Activated CD8-positive, alpha-beta memory T cell treated with anti-CD3 and anti-CD28 coated beads, Interleukin-2, amount 10 ng/mL, durations not matched to agents 7 days and 5 days (primary cell): ENCODE measurements at regions not wholly inside any gene's neighbourhood (a gene's known extent, or its start where the extent isn't known, plus 50 kb on each side); places are given as distances from the start of the nearest gene placed in this dataset.
"Not testable (repeated sequence)": the region's sequence is repeated elsewhere in the genome, so short reads cannot be mapped to it uniquely, and the experiment has no call there.

ENCODE experiments used
- ATAC-seq: fragments of 150-1000 bp; cut with Tn5 transposase; one replicate; pipeline ENCODE4 v1.10.0; 2021; ENCODE audit warnings: moderate library complexity
- CTCF ChIA-PET: fragments of 350-600 bp; sonication (Branson Sonifier 250); formaldehyde crosslinking; loops from one replicate; lab custom pipeline; 2021; ENCODE audit warnings: antibody characterized with exemption; lab: Charles Lee
- DNase-seq: peaks from one replicate; pipeline ENCODE4 v3.0.0-alpha.2; 2020
- H3K27ac Mint-ChIP-seq: one replicate; pipeline ENCODE4 v1.8.0; 2021; ENCODE audit warnings: mild to moderate bottlenecking, mixed read lengths
- H3K27me3 Mint-ChIP-seq: one replicate; pipeline ENCODE4 v1.8.0; 2021; ENCODE audit warnings: mixed read lengths
- H3K36me3 Mint-ChIP-seq: one replicate; pipeline ENCODE4 v1.8.0; 2021; ENCODE audit warnings: mild to moderate bottlenecking, mixed read lengths
- H3K4me1 Mint-ChIP-seq: one replicate; pipeline ENCODE4 v1.8.0; 2021; ENCODE audit warnings: mixed read lengths
- H3K4me3 Mint-ChIP-seq: one replicate; pipeline ENCODE4 v1.8.0; 2021; ENCODE audit warnings: mild to moderate bottlenecking, moderate library complexity, mixed read lengths
- H3K9me3 Mint-ChIP-seq: one replicate; pipeline ENCODE4 v1.8.0; 2022; ENCODE audit warnings: low read depth, mixed read lengths

GRCh38 chr3:115275896-115276295 is 128.8 kb upstream of the ZBTB20 start:
- H3K4me1 Mint-ChIP-seq = peaks cover 6% of the 10 kb centered on the region
- no peaks in the 10 kb centered on the region for H3K36me3 Mint-ChIP-seq
- CTCF ChIA-PET = no interaction called here
- H3K4me3 Mint-ChIP-seq = no peak overlapping the region
- no peaks in the 10 kb centered on the region for H3K9me3 Mint-ChIP-seq
- no peak overlapping the region for H3K27ac Mint-ChIP-seq
- ATAC-seq (no peak), DNase-seq (no peak)
- H3K27me3 Mint-ChIP-seq = no peaks in the 10 kb centered on the region

GRCh38 chr3:115279939-115280338 is 132.9 kb upstream of the ZBTB20 start:
- CTCF ChIA-PET = no interaction called here
- ATAC-seq (no peak), DNase-seq (no peak)
- no peaks in the 10 kb centered on the region for H3K36me3 Mint-ChIP-seq
- no peak overlapping the region for H3K4me3 Mint-ChIP-seq
- H3K9me3 Mint-ChIP-seq = no peaks in the 10 kb centered on the region
- H3K4me1 Mint-ChIP-seq = peaks cover 8% of the 10 kb centered on the region
- H3K27ac Mint-ChIP-seq = no peak overlapping the region
- H3K27me3 Mint-ChIP-seq = no peaks in the 10 kb centered on the region

GRCh38 chr3:115280506-115280905 is 133.4 kb upstream of the ZBTB20 start:
- no peak for ATAC-seq
- H3K4me3 Mint-ChIP-seq = no peak overlapping the region
- CTCF ChIA-PET = no interaction called here
- no peak overlapping the region for H3K27ac Mint-ChIP-seq
- peaks cover 8% of the 10 kb centered on the region for H3K4me1 Mint-ChIP-seq
- no peaks in the 10 kb centered on the region for H3K36me3 Mint-ChIP-seq
- H3K9me3 Mint-ChIP-seq = no peaks in the 10 kb centered on the region
- no peaks in the 10 kb centered on the region for H3K27me3 Mint-ChIP-seq
- no peak for DNase-seq

GRCh38 chr3:115281697-115282675 is 134.9 kb upstream of the ZBTB20 start:
- ATAC-seq (no peak), DNase-seq (no peak)
- CTCF ChIA-PET = no interaction called here
- H3K4me3 Mint-ChIP-seq = no peak overlapping the region
- H3K36me3 Mint-ChIP-seq = no peaks in the 10 kb centered on the region
- no peaks in the 10 kb centered on the region for H3K27me3 Mint-ChIP-seq
- H3K4me1 Mint-ChIP-seq = peaks cover 8% of the 10 kb centered on the region
- H3K27ac Mint-ChIP-seq = no peak overlapping the region
- H3K9me3 Mint-ChIP-seq = no peaks in the 10 kb centered on the region

DNA sequence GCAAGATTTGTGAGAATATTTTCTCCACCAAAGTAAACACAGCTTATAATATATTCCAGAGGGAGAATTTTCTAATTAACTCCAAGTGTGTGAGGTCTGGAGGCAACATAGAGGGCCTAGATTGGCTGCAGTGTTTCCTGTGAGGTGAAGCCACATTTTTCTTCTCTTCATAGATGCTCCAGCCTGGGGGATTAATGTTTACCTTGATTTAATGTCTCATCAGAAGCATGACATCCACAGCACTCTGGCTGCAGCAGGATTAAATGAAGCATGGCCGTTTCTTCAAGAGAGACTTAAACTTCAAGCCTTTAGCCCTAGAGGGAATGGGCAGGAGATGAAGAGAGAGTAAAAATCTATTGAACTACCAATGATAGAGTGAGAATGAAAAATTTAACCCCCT is 137.9 kb upstream of the ZBTB20 start:
- H3K4me1 Mint-ChIP-seq = peaks cover 8% of the 10 kb centered on the region
- no peak for DNase-seq
- no peaks in the 10 kb centered on the region for H3K27me3 Mint-ChIP-seq
- no peak for ATAC-seq
- no peaks in the 10 kb centered on the region for H3K9me3 Mint-ChIP-seq
- no peak overlapping the region for H3K4me3 Mint-ChIP-seq
- no peak overlapping the region for H3K27ac Mint-ChIP-seq
- CTCF ChIA-PET = no interaction called here
- no peaks in the 10 kb centered on the region for H3K36me3 Mint-ChIP-seq

DNA sequence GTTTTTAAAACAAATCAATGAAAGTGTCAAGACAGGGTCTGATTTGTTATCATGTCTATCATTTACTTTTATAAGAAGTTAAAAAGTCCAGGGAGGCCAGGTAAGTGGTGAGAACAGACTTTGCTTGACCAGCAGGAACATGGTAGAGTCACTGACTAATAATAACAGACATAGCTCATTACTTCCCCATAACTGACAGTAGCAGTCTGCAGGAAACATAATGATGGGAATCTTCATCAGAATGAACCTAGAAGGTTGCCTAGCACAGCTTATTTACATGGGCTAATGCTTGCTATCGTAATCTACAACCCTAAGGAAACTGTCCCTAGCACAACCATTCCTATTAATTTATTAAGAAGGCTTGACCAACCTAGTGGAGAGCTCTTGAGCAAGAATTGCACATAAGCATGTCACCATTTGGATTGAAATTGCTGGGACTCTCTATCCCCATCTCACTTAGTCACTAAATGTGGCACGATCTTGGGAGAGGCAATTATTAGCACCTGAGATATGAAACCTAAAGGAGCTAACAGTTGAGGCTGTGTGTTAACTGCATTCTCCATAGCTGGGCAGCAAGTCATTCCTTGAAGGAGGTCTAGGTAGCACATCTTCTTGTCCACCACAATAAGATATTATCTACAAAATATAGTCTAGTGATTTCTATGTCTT is 139.6 kb upstream of the ZBTB20 start:
- Mint-ChIP-seq H3K27me3 (no peaks in the 10 kb centered on the region), H3K4me1 (no peaks in the 10 kb centered on the region), H3K36me3 (no peaks in the 10 kb centered on the region), H3K9me3 (no peaks in the 10 kb centered on the region), H3K27ac (no peak overlapping the region), H3K4me3 (no peak overlapping the region)
- ATAC-seq (no peak), DNase-seq (no peak)
- CTCF ChIA-PET = no interaction called here

DNA sequence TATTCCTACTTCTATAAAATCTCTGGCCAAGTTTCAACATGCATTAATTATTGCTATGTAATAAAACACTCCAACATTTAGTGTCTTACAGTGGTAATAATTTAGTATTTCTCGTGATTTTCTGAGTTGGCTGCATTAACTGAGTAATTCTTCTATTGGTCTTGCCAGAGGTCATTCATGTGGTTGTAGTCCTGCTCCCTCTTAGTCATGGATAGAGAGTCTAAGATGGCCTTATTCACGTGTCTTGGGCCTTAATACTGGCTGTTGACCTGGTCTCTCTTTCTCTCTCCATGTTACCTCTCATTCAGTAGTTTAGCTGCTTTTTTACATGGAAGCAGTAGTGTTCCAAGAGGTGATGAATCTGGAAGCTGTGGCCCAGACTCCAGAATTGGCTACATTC is 140.1 kb upstream of the ZBTB20 start:
- Mint-ChIP-seq H3K4me3 (no peak overlapping the region), H3K27me3 (no peaks in the 10 kb centered on the region), H3K9me3 (no peaks in the 10 kb centered on the region), H3K27ac (no peak overlapping the region), H3K4me1 (no peaks in the 10 kb centered on the region), H3K36me3 (no peaks in the 10 kb centered on the region)
- no peak for ATAC-seq
- CTCF ChIA-PET = no interaction called here
- DNase-seq = no peak

GRCh38 chr3:115292131-115292530 is 145.0 kb upstream of the ZBTB20 start:
- ATAC-seq (no peak), DNase-seq (no peak)
- no peak overlapping the region for H3K4me3 Mint-ChIP-seq
- no peaks in the 10 kb centered on the region for H3K4me1 Mint-ChIP-seq
- H3K36me3 Mint-ChIP-seq = no peaks in the 10 kb centered on the region
- H3K27me3 Mint-ChIP-seq = no peaks in the 10 kb centered on the region
- CTCF ChIA-PET = no interaction called here
- no peak overlapping the region for H3K27ac Mint-ChIP-seq
- no peaks in the 10 kb centered on the region for H3K9me3 Mint-ChIP-seq

DNA sequence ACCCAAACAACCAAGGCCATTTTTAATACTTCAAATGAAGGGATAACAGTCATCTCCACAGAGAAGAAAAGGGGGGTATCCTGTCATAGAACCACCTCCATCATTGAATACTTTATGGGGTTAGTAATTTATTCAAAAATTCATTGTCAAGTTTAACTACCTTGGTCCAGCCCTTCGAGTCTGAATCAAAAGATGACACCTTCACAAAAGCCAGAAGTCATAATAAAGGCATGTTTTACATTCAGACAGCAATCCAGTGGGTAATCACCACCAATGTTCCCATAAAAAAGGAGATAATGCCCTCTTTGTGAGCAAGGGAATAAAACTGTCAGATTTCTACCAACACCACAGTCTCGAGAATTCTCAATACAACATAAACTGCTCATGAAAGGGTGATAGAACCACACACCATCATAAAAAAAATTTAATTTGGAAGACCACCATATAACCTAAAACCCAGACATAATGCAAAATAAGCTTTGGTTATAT is 145.6 kb upstream of the ZBTB20 start:
- ATAC-seq (no peak), DNase-seq (no peak)
- CTCF ChIA-PET = no interaction called here
- no peaks in the 10 kb centered on the region for H3K4me1 Mint-ChIP-seq
- H3K4me3 Mint-ChIP-seq = no peak overlapping the region
- H3K9me3 Mint-ChIP-seq = no peaks in the 10 kb centered on the region
- H3K27ac Mint-ChIP-seq = no peak overlapping the region
- H3K36me3 Mint-ChIP-seq = no peaks in the 10 kb centered on the region
- no peaks in the 10 kb centered on the region for H3K27me3 Mint-ChIP-seq

DNA sequence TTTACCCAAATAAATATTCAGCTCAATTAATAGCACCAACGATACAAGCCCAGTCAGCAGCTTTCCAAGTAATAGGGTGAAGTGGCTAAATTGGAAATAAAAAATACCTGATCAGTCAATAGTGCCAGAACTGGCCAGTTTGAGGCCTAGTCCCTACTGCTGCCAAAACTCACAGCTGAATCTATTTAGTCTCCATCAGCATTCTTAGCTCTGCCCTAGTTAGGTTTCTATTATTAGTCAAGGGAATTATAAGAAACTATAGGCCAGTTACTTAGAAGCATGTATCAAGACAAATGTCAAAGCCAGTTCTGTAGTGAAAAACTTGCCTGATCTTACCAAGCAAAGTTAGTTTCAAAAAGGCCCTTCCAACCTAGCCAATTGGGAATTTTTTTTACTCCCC is 146.2 kb upstream of the ZBTB20 start:
- no peaks in the 10 kb centered on the region for H3K9me3 Mint-ChIP-seq
- no peaks in the 10 kb centered on the region for H3K4me1 Mint-ChIP-seq
- no peaks in the 10 kb centered on the region for H3K36me3 Mint-ChIP-seq
- no peaks in the 10 kb centered on the region for H3K27me3 Mint-ChIP-seq
- no peak overlapping the region for H3K4me3 Mint-ChIP-seq
- no peak for DNase-seq
- no peak overlapping the region for H3K27ac Mint-ChIP-seq
- CTCF ChIA-PET = no interaction called here
- no peak for ATAC-seq

GRCh38 chr3:115301364-115301860 is 154.3 kb upstream of the ZBTB20 start:
- no peak for ATAC-seq
- CTCF ChIA-PET = no interaction called here
- H3K4me3 Mint-ChIP-seq = no peak overlapping the region

DNA sequence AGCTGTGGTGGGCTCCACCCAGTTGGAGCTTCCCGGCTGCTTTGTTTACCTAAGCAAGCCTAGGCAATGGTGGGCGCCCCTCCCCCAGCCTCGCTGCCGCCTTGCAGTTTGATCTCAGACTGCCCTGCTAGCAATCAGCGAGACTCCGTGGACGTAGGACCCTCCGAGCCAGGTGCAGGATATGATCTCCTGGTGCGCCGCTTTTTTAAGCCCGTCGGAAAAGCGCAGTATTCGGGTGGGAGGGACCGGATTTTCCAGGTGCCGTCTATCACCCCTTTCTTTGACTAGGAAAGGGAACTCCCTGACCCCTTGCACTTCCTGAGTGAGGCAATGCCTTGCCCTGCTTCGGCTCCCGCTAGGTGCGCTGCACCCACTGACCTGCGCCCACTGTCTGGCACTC is 170.9 kb upstream of the ZBTB20 start:
- H3K27me3 Mint-ChIP-seq, H3K4me3 Mint-ChIP-seq, H3K27ac Mint-ChIP-seq, DNase-seq, H3K9me3 Mint-ChIP-seq, ATAC-seq, H3K36me3 Mint-ChIP-seq, H3K4me1 Mint-ChIP-seq, CTCF ChIA-PET: not testable (repeated sequence)

More at GRCh38 chr3:115301364-115301860, 154.3 kb upstream of the ZBTB20 start:
- Mint-ChIP-seq H3K36me3 (no peaks in the 10 kb centered on the region), H3K9me3 (no peaks in the 10 kb centered on the region), H3K4me1 (no peaks in the 10 kb centered on the region), H3K27me3 (no peaks in the 10 kb centered on the region), H3K27ac (no peak overlapping the region)
- no peak for DNase-seq

DNA sequence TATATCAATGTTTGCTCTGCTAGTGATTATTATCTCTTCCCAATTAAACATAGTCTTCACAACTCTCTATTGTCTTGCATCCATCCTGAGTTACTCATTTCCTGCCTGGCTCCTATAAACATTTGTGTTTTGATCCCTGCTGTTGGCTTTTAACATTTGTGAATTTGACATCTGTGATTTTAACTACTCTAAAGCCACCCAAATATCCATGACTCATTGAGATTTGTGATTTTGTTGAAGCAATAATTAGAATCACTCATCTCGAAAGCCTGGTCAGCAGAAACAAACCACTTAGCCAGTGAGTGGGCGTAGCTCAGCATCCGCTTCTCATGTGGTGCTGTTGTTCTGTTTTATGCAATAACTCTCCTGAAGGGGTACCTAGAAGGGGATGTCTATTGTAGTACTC is 174.3 kb upstream of the ZBTB20 start:
- Mint-ChIP-seq H3K9me3 (no peaks in the 10 kb centered on the region), H3K4me3 (no peak overlapping the region), H3K27me3 (no peaks in the 10 kb centered on the region), H3K4me1 (no peaks in the 10 kb centered on the region), H3K27ac (no peak overlapping the region), H3K36me3 (no peaks in the 10 kb centered on the region)
- no peak for DNase-seq
- no peak for ATAC-seq
- CTCF ChIA-PET = no interaction called here

- no peaks in the 10 kb centered on the region for H3K4me1 Mint-ChIP-seq
- CTCF ChIA-PET = no interaction called here
- H3K27ac Mint-ChIP-seq = no peak overlapping the region
- no peaks in the 10 kb centered on the region for H3K36me3 Mint-ChIP-seq
- no peak overlapping the region for H3K4me3 Mint-ChIP-seq
- no peaks in the 10 kb centered on the region for H3K27me3 Mint-ChIP-seq
- ATAC-seq = no peak
- no peak for DNase-seq
- H3K9me3 Mint-ChIP-seq = no peaks in the 10 kb centered on the region
Observed at GRCh38 chr3:115322901-115323300, 175.8 kb upstream of the ZBTB20 start.
